ENCODE measurements at regions not wholly inside any gene's neighbourhood (a gene's known extent, or its start where the extent isn't known, plus 50 kb on each side); places are given as distances from the start of the nearest gene placed in this dataset.

DNA sequence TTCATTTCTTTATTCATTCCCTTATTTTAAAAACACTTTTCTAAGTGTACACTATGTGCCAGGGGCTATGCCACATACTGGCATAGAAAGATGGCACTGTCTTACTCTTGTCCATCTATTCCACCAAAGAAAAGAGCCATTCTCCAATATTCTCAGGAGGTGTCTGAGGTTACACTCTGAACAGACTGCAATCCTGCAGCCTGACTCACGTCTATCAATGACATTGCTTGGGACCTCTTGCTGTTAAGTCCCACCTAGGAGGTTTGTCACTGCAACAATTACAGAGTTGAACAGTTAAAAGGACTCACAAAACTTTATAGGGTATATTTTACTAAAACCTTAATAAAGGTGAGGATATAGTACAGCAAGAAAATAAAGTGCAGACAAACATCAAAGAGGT lies 512.9 kb upstream of the HTR2A start:
- H3K27ac Mint-ChIP-seq, result no peak overlapping the region
- intact Hi-C loops (cut with micrococcal nuclease), result no loop called here
- Histone ChIP-seq H3K79me2 (ENCODE audit: insufficient read depth, low read length) (no peaks in the 10 kb centered on the region), H3K36me3 (replicated peaks in 1 of 2; ENCODE audit: control insufficient read depth in 1 of 2, insufficient read depth in 2 of 2, low read length in 2 of 2) (no peaks in the 10 kb centered on the region), H3K27ac (ENCODE audit: low read depth in 1 of 2, low read length in 2 of 2) (no peak overlapping the region), H3K9me3 (replicated peaks in 1 of 2; ENCODE audit: control insufficient read depth in 1 of 2, insufficient read depth in 1 of 2, low read length in 2 of 2) (no peaks in the 10 kb centered on the region), H3K4me2 (replicated peaks; ENCODE audit: extremely low read depth, low read length, poor library complexity, severe bottlenecking) (no peak overlapping the region), H3K27me3 (ENCODE audit: control insufficient read depth in 2 of 2, insufficient read depth in 2 of 2, low read length in 2 of 2) (no peaks in the 10 kb centered on the region), H2AFZ (ENCODE audit: insufficient read depth, low read depth, low read length, poor library complexity, severe bottlenecking) (no peak overlapping the region), H4K20me1 (ENCODE audit: insufficient read depth, low read length) (no peaks in the 10 kb centered on the region), H3K9ac (ENCODE audit: insufficient read depth, low read length, poor library complexity, severe bottlenecking) (no peak overlapping the region), H3K4me1 (ENCODE audit: control insufficient read depth in 1 of 2, insufficient read depth in 2 of 2, low read length in 2 of 2) (no peaks in the 10 kb centered on the region), H3K4me3 (replicated peaks in 1 of 3; ENCODE audit: low read depth in 2 of 3, low read length in 3 of 3) (no peak overlapping the region)
- no peak overlapping the region for H3K4me3 Mint-ChIP-seq
- no peak for DNase-seq
- peaks cover 0 to 4% (median 1%) of the 10 kb centered on the region in 7 donors for H3K9me3 Mint-ChIP-seq
- WGBS (ENCODE audit: insufficient coverage), result no CpG with 5 or more reads among the region's 1 CpG
- no peaks in the 10 kb centered on the region for H3K36me3 Mint-ChIP-seq
- no peak for TF ChIP-seq CTCF (IDR thresholded peaks at IDR 0.05)
- H3K4me1 Mint-ChIP-seq, result peaks cover 3% of the 10 kb centered on the region
- H3K27me3 Mint-ChIP-seq (ENCODE audit: low read depth in 3 of 3), result no peaks in the 10 kb centered on the region

DNA sequence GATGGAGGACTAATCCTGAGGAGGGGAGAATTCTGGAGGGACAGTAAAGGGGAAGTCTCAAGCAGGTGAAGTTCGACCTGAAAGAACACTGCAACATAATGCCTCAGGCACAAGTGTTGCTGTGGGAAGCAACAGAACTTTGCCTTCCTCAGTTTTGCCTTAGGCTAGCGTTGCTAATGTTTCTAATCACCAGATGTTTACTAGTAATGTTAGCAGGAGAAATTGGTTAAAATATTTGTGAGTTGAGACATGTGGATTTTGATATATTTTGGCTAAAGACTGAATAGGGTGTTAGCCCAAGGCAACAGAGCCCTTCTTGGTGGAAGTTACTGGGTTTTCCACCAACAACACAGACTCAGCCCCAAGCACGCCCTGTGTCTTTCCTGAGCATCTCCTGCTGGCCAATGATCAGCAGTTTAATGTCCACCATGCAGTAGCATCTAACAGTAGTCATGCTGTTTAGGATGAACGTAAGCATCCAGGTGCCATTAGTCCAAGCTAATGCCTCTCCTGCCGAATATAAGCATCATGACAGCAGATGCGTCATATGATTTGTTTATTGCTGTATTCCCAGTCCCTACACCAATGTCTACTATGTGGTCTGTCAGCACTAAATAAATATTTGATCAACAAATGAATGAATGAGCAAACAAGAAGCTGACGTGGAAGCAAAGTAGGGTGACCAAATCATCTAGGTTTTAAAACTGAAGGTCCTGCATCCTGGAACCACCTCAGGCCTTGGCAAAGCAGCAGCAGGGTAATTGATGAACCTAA lies 511.9 kb upstream of the HTR2A start:
- Histone ChIP-seq H2AFZ (ENCODE audit: insufficient read depth, low read depth, low read length, poor library complexity, severe bottlenecking) (no peak overlapping the region), H3K9me3 (replicated peaks in 1 of 2; ENCODE audit: control insufficient read depth in 1 of 2, insufficient read depth in 1 of 2, low read length in 2 of 2) (no peaks in the 10 kb centered on the region), H3K4me2 (replicated peaks; ENCODE audit: extremely low read depth, low read length, poor library complexity, severe bottlenecking) (no peak overlapping the region), H3K79me2 (ENCODE audit: insufficient read depth, low read length) (no peaks in the 10 kb centered on the region), H3K9ac (ENCODE audit: insufficient read depth, low read length, poor library complexity, severe bottlenecking) (no peak overlapping the region), H3K36me3 (replicated peaks in 1 of 2; ENCODE audit: control insufficient read depth in 1 of 2, insufficient read depth in 2 of 2, low read length in 2 of 2) (no peaks in the 10 kb centered on the region), H3K27me3 (ENCODE audit: control insufficient read depth in 2 of 2, insufficient read depth in 2 of 2, low read length in 2 of 2) (no peaks in the 10 kb centered on the region), H4K20me1 (ENCODE audit: insufficient read depth, low read length) (no peaks in the 10 kb centered on the region), H3K27ac (ENCODE audit: low read depth in 1 of 2, low read length in 2 of 2) (no peak overlapping the region), H3K4me3 (replicated peaks in 1 of 3; ENCODE audit: low read depth in 2 of 3, low read length in 3 of 3) (no peak overlapping the region), H3K4me1 (ENCODE audit: control insufficient read depth in 1 of 2, insufficient read depth in 2 of 2, low read length in 2 of 2) (no peaks in the 10 kb centered on the region)
- Mint-ChIP-seq H3K4me1 (peaks cover 3% of the 10 kb centered on the region), H3K9me3 (peaks cover 0 to 4% (median 1%) of the 10 kb centered on the region in 7 donors), H3K36me3 (no peaks in the 10 kb centered on the region), H3K27ac (no peak overlapping the region), H3K4me3 (no peak overlapping the region), H3K27me3 (ENCODE audit: low read depth in 3 of 3) (peaks cover 0 to 3% (median 0%) of the 10 kb centered on the region in 3 donors)
- WGBS (ENCODE audit: insufficient coverage), result 94% methylated on average over 5 of the region's 7 CpGs
- intact Hi-C loops (cut with micrococcal nuclease), result no loop called here
- no peak for DNase-seq
- TF ChIP-seq CTCF (IDR thresholded peaks at IDR 0.05), result no peak
